ENCODE measurements at regions not wholly inside any gene's neighbourhood (a gene's known extent, or its start where the extent isn't known, plus 50 kb on each side); places are given as distances from the start of the nearest gene placed in this dataset.

- TF ChIP-seq CTCF (conservative IDR thresholded peaks at IDR 0.05; ENCODE audit: low read depth, low read length): no peak
- TF ChIP-seq RCOR1 (IDR thresholded peaks at IDR 0.05; ENCODE audit: insufficient replicate concordance, low read length): no peak
- no peak for TF ChIP-seq MAZ (IDR thresholded peaks at IDR 0.05; ENCODE audit: borderline replicate concordance, low read depth, low read length)
- TF ChIP-seq POLR2A (IDR thresholded peaks at IDR 0.05; ENCODE audit: low read depth, low read length): no peak
- no peak for TF ChIP-seq BHLHE40 (IDR thresholded peaks at IDR 0.05; ENCODE audit: low read depth, low read length)
- TF ChIP-seq USF2 (IDR thresholded peaks at IDR 0.05; ENCODE audit: low read depth, low read length): no peak
- TF ChIP-seq FOS (IDR thresholded peaks at IDR 0.05; ENCODE audit: low read depth, low read length): no peak
- no peak for TF ChIP-seq RAD21 (IDR thresholded peaks at IDR 0.05; ENCODE audit: low read length)
These were observed 237.2 kb upstream of the PITX2 start for GRCh38 chr4:110860125-110860524.

All from IMR-90 (cell line).